GM18511 (cell line): ENCODE measurements at regions not wholly inside any gene's neighbourhood (a gene's known extent, or its start where the extent isn't known, plus 50 kb on each side); places are given as distances from the start of the nearest gene placed in this dataset.

Source experiments
- ATAC-seq: cut with Tn5 transposase; IDR thresholded peaks from one replicate; pipeline ENCODE4 v1.9.1; 2021; ENCODE audit warnings: mild to moderate bottlenecking, moderate library complexity; ENCODE audit not compliant: unreplicated experiment

DNA sequence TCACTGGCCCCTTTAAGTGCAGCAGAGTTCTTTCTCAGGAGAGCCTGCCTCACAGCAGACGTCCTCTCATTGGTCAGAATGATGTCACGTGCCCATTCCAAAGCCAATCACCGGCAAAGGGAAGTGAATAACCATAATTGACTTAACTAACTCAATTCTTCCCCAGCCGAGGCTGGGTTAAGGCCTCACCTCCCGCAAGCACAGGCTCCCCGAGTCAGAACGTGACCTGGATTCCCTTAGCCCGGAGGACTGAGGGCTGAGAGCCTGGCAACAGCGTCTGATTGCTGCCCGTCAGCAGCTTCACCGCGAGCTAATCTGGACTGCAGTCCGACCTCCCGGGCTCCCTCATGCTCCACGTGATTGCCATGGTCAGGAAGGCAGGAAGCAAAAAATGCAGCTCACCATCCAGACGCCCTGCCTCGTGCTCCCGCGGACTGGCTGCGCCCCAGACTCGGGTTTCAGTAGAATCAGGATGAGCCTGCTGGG, 92.1 kb upstream of the FZD10 start:
- no peak for ATAC-seq

- no peak for ATAC-seq
These were observed 88.5 kb upstream of the FZD10 start for GRCh38 chr12:130073721-130074120.

GRCh38 chr12:130074661-130075406, 87.4 kb upstream of the FZD10 start:
- ATAC-seq: no peak

GRCh38 chr12:130075497-130076076, 86.7 kb upstream of the FZD10 start:
- no peak for ATAC-seq

DNA sequence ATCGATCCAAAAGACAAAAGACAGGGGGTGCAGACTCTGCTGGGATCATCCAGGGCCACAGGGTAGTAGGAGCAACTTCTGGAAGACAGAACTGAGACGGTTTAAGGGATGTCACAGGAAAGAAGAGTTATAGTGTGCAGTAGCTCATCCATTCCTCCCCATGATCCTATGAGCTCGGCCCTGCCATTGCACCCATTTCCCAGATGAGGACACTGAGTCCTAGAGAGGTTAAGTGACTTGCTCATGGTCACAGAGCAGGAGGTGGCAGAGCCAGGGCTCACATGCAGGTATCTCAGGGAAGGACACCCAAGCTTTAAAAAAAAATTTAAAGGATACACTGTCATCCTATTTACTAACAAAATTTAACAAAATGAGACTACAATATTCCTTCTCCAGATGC, 86.1 kb upstream of the FZD10 start:
- ATAC-seq: no peak

DNA sequence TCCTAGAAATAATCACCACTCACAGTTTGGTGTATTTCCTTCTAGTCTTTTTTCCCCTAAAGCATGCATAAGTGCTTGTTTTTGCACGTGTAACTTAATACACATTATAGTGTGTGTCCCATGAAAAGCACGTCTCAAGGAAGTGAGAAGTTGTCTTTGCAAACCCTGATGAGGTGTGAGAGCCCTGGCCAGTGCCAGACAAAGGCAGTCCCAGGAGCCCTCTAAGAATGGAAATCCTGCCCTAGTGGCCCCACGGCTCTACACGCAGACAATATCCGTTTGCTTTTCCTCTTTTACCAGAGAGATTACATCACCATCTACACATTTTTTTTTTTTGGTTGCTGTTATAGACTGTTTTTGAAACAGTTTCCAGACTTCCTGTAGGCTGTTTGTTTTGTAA, 85.5 kb upstream of the FZD10 start:
- no peak for ATAC-seq

DNA sequence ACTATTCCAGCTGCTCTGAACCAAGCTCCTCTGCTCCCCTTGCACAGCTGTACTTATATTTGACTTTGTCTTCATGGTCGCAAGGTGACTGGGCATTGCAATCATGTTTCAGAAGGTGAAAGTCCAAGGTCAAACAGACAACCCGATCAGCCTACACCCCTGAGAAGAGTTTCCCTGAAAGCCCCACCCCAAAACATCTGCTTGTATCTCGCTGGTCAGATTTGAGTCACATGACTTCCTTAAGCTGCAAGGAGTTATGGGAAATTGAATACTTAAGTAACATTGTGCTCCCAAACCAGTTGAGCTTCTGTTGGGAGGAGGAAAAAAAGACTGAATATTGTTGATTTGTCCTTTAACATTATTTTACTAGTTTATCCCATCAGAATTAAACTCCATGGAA, 83.4 kb upstream of the FZD10 start:
- ATAC-seq: no peak

- ATAC-seq: no peak
These were observed 83.0 kb upstream of the FZD10 start for GRCh38 chr12:130079279-130079678.

DNA sequence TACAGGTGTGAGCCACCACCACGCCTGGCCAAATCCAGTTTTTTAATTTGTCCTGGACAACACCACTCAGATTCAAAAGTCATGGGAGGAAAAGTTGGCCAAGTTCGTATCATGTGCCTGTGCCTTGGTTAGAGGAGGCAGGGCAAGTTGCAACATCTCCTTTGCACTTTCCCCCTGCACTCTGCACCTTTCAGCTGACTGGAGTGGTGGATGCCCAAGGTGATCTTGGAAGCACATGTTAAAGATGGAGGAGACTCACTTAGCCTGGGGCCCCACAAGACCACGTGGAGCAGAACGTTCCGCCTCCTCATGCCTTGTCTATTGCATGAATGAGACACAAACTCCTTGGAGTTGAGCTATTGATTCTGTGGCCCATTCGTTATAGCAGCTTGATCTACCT, 82.1 kb upstream of the FZD10 start:
- ATAC-seq: no peak

GRCh38 chr12:130081117-130081805, 81.0 kb upstream of the FZD10 start:
- ATAC-seq: no peak

DNA sequence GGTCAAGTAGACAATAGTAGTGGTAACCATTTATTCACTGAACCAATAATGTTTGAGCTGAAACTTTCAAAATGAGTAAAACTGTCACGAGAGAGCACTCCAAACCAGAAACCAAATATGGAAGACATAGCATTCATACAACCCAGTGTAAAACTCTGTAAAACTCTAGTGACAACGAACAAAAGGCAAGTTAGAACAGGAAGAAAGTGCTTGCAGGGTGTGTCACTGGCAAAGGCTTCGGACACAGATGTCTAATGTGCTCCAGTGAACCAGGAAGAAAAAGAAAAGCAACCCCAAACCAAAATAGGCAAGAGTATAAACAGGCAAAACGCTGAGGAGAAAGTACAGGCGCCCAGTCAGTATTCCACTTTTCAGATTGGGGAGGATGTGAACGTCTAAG, 79.3 kb upstream of the FZD10 start:
- ATAC-seq: no peak

- ATAC-seq: no peak
These were observed 78.5 kb upstream of the FZD10 start for GRCh38 chr12:130083734-130084133.

DNA sequence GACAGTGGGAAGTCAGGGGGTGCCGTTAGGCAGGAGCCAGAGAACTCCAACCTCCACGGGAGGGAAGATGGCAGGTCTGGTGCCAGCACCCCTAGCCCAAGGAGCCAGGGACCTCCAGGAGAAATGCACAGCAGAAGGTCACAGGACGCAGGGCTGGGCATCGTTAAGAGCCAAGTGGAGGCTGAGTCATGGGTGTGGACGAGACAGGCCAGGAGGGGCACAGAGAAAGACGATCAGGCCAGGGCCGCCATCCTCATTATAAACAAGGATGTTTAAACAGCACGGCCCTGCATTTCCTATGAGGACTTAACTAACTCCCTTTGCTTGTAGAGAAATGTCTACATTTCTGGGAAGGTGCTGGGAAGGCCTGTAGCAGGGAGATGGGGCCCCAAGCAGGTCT, 77.9 kb upstream of the FZD10 start:
- ATAC-seq: no peak

DNA sequence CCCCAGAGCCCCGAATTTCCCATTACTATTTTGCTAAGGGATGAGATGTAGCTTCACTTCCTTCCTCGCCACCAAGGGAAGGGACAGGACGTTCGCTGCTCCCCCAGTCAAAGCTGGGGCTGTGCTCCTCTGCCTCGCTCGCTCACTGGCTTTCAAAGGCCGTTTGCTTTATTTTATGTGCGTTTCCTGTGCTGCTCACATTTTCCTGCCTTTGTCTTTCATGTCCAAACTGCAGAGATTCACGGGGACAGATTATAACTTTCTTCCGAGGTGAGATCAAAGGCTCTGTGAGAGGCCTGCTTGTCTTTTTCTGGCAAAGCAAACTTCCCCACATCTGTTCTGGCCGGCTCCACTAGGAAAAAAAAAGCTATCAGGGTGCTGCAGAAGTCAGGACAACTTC, 76.0 kb upstream of the FZD10 start:
- ATAC-seq: no peak

DNA sequence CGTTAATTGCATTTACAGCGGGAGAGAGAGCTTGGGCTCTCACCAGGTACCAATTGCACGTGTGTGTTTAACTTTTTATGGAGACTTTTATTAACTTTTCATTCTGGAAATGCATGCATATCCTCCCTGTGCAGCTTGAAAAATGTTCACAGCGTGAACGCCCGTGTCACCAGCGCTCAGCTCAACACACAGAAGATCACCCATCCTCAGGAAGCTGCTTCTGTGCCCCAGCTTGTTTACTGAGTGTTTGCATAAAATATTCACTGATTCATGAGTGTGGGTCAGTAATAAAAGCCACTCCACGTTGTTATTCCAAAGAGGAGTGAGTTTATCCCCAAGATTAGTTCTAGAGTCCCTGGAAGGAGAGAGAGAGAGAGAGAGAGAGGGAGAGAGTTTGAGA, 75.5 kb upstream of the FZD10 start:
- no peak for ATAC-seq

GRCh38 chr12:130087222-130087621, 75.0 kb upstream of the FZD10 start:
- no peak for ATAC-seq

GRCh38 chr12:130088504-130088903, 73.8 kb upstream of the FZD10 start:
- no peak for ATAC-seq

GRCh38 chr12:130090542-130090941, 71.7 kb upstream of the FZD10 start:
- no peak for ATAC-seq

DNA sequence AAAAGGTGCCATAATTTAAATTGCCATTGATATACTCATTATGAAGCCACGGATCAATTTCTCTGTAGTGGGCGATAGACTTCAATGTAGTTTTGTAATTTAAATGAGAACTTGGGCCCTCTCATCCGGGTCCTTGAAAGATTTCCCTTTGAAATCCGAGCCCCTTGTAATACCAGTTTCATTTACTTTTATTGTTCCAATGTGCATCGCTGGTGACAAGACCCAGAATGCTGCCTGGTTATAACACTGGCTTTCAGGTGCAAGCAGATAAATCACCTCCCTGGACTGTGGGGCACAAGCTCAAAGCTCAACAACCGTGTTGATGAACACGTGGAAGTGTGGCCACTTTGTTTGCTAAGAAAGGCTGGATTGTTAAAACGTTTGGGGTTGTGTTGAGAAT, 68.9 kb upstream of the FZD10 start:
- ATAC-seq: no peak

DNA sequence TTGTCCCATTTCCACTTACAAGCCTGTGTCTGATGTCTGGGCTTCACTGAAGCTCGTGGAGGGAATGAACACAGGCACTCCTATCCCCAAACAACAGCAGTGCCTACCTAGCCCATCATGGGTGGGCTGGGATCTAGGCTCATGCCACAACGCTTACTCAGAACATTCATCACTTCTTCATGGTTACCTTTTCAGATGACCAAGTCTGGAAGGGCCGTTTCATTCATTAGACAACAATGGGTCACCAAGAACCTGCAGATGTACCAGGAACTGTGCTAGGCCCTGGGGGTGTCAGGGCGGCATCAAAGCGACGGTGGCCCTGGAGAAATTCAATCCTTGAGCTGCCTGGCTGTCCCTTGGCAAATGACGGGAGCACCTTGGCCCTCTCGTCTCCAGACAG, 64.9 kb upstream of the FZD10 start:
- ATAC-seq: no peak

- ATAC-seq: no peak
These were observed 64.4 kb upstream of the FZD10 start for GRCh38 chr12:130097798-130098255.
